ENCODE measurements at regions not wholly inside any gene's neighbourhood (a gene's known extent, or its start where the extent isn't known, plus 50 kb on each side); places are given as distances from the start of the nearest gene placed in this dataset.
"Not testable (repeated sequence)": the region's sequence is repeated elsewhere in the genome, so short reads cannot be mapped to it uniquely, and the experiment has no call there.

GRCh38 chr1:166701603-166702100, 137.6 kb upstream of the POGK start:
- no peak for DNase-seq

DNA sequence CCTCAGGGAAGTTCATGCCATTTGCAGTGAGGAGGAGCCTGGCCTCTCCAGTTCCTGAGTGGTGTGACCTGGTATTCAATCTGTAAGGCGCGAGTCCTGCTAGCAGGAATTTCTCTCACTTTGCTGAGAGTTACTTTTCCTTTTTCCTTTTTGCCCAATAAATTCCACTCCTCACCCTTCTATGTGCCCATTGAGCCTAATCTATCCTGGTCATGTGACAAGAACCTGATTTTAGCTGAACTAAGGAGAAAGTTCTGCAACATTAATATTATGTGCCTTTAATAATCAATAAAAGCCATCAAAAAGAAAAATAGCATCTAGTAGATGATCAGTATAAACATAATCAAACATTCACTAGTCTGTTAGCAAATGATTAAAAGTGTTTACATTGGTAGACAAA, 136.1 kb upstream of the POGK start:
- DNase-seq = no peak

- no peak for DNase-seq
These were observed 135.4 kb upstream of the POGK start for GRCh38 chr1:166703726-166704462.

DNA sequence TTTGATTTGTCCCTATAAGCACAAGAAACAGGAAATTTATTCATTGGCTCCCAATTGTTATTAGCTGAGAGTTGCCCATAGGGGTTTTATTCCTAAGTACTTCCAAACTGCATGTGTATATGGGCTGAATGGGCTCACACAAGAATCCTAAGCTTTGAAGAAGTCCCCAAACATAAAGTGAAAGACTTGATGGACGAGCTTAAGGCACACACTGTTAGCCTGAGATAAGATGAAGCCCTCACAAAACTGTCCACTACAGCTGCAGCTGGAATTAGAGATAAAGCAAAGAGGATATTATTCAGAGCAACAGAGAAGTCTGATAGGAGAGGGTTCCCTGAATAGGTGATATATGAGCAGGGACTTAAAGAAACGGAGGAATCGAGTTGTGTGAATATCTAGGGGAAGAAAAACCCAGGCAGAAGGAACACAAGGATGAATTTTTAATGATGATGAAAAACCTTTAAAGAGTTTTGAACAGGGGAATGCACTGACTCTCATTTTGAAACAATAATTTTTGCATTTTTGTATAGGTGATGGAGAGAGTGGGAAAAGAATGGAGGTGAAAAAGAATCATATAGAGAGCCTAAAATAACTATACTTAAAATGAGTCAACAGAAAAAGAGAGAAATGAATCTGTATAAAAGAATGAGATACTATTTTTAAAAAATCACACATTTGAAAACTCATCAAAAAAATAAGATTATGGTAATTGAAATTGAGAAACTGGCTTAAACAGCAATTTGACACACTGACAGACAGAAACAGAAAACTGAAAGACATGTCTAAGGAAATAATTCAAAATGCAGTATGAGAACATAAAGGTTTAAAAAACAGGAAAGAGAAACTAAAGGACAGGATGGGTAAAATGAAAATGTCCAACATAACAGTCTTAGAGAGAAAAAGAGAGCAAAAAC, 133.6 kb upstream of the POGK start:
- DNase-seq = no peak

- no peak for DNase-seq
These were observed 122.7 kb upstream of the POGK start for GRCh38 chr1:166716620-166717019.

DNA sequence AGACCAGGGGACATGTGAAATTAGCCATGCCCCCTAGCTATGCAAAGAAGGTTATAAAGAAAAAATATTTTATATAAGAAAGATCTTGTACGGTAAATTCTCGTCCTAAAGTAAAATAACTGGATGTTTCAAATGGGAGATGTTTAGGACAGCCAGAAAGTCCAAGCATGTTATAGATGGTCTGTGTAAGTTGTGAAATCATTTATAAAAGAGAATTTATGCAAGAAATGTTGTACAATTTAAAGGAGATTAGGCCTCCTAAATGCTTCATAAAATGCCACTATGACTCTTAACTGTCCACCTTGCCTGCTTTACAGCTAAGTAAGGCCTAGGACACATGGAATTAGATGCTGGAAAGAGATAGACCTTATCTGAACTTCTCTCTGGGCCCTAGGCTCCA, 118.1 kb upstream of the POGK start:
- no peak for DNase-seq

DNA sequence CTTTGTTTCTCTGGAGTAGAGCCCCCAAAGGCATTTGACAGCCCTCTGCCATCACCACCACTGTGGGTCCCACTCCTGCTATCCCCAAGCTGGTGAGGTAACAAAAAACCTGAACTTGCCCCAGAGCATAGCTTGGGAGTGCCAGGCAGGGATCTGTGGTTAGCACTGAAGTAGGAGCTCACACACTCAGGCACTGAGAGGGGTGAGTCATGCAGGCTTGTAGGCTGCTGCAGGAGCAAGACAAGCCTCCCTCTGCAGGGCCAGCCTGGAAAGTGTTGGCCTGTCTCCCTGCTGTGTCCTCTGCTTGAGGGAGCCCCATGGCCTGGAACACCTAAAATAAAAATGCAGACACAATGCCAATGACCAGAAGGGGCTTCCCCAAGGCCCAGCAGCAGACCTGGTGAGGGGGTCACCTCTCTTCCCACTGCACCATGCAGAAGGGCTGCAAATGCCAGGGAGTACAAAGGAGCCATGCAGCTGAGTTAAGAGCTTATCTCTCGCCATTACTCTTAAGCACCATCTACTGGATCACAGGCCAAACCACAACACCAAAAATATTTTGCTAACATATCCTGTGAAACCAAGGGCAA, 108.9 kb upstream of the POGK start:
- no peak for DNase-seq

GRCh38 chr1:166738140-166738539, 101.1 kb upstream of the POGK start:
- DNase-seq = no peak

GRCh38 chr1:166738873-166739272, 100.4 kb upstream of the POGK start:
- DNase-seq = no peak

- DNase-seq = no peak
These were observed 98.5 kb upstream of the POGK start for GRCh38 chr1:166740668-166741276.

GRCh38 chr1:166763318-166763717, 76.0 kb upstream of the POGK start:
- no peak for DNase-seq

DNA sequence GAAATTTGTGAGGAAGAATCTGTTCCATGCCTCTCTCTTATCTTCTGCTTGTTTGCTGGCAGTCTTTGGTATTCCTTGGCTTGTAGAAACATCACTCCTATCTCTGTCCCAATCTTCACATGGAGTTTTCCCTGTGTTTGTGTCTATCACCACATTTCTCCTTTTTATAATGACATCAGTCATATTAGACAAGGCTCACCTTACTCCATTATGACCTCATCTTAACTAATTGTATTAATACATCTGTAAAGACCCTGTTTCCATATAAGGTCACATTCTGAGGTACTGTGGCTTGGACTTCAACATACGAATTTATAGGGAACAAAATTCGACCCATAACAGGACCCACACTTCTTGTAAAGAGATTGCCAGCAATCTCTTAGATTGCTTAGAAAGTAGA, 72.3 kb upstream of the POGK start:
- no peak for DNase-seq

DNA sequence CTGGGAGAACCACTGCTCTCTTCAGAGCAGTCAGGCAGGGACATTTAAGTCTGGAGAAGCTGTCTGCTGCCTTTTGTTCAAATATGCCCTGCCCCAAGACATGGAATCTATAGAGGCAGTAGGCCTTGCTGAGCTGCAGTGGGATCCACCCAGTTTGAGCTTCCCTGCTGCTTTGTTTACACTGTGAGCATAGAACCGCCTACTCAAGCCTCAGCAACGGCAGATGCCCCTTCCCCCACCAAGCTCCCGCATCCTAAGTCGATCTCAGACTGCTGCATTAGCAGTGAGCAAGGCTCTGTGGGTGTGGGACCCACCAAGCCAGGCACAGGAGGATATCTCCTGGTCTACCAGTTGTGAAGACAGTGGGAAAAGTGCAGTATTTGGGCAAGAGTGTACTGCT, 54.6 kb upstream of the POGK start:
- not testable (repeated sequence) for DNase-seq

GRCh38 chr1:166785987-166786386, 53.3 kb upstream of the POGK start:
- DNase-seq = no peak

DNA sequence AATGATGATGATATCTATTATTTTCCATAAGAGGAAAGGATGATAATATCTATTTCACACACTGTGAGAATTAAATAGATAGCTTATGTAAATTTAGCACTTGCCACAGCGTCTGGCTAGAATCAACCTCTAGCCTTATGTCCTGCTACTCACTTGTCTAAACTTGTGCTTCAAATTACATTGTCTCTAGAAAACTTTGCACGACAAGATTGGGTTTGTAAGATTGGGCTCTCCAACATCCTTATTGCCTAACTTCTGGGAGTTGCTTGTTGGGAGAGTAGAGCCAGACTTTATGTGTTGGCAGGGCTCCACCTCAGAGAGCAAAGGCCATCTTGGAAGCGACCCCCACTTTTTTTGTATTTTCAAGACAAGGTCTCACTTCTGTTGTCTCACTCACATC, 50.0 kb upstream of the POGK start:
- DNase-seq = no peak
